HG03460 (cell line): ENCODE measurements at regions not wholly inside any gene's neighbourhood (a gene's known extent, or its start where the extent isn't known, plus 50 kb on each side); places are given as distances from the start of the nearest gene placed in this dataset.

Experiments used
- ATAC-seq: cut with Tn5 transposase; IDR thresholded peaks from one replicate; pipeline ENCODE4 v1.9.1; 2021; ENCODE audit not compliant: unreplicated experiment

DNA sequence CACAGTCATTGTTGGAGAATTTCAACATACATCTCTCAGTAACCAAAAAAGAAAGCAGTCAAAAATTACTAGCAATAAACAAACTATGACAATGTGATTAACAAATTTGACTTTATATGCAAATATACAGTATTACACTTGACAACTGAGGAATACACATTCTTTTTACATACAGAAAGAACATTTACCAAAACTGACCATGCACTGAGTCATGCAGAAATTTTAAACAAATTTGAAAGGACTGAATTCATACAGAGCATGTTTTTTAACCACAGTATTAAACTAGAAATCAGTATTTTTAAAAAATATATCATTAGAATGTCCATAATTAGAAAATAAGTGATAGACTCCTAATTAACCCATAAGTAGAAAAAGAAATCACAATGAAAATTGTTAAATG, 420.1 kb downstream of the TBC1D4 start:
- no peak for ATAC-seq

DNA sequence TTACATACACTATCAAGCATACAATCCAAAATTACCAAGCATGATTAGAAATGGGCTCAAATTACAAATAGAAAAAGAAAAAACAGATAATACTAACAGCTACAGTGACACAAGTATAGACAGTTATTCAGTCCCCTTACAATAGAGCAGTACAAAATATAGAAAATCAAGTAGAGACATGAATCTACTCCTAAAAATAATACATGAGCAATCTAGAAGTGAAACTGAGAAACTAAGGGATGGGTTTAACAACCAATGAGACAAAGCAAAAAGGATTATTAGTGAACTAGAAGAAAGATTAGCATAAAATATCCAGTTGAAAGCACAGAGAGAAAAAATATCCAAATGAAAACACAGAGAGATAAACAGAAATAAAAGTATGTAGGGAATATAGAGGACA, 426.7 kb downstream of the TBC1D4 start:
- ATAC-seq = no peak

DNA sequence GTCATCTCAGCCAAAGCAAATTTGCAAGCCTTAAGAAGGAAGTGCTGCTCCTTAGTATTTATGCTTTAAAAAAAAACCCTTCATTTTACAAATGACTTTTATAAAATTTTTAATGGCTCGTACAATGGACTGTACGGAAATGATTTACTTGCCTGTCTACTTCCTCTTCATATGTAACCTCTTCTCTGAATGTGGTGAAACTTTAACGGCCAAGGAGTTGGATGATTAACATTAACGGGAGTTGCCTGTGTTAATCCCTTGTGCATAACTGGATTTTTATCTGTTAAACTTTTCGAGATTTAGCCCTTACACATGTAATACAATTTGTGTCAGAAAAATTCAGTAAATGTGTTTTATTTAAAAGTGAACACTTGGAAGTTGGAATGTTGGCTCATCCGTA, 429.4 kb downstream of the TBC1D4 start:
- no peak for ATAC-seq

GRCh38 chr13:75050419-75051046, 431.4 kb downstream of the TBC1D4 start:
- ATAC-seq = no peak

DNA sequence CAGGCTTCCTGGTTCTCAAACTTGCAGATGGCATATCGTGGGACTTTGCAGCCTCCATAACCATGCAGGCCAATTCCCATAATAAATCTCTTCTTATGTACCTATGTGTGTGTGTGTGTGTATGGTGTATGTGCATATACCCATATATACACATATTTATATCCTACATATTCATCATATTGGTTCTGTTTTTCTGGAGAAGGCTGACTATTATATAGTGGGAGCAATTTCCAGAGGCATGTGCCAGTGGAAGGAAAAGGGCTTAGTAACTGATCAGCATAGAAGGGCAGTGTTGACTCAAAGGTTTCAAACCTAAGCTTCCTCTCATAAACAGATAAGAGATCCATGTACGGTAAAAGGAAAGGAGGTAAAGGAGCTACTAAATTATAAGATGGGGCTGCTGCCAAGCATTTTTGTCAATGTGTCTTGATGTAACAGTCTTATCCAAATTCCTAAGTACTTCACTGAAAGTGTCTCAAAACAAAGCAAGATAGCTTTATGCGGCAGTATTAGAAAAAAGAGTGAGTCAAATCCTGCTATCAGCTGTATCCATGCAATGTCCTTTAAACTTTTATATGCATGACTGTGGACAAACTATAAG, 432.1 kb downstream of the TBC1D4 start:
- no peak for ATAC-seq

DNA sequence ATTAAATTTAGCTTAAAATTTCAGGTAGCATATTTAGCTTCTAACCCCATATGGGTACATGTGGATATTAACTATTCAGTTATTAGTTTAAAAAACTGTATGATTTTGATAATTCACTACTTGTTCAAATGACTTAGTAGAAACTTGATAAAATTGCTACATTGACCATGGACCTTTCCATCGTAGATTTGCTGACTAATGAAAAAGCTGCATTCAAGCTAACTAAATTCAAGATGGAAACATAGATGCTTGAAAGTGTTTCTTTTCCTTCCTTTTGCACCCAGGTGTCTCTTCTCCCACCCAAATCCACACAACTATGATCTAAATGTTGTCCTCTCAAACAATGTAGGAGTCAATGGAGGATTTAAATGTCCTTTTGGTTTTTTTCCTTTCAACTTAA, 439.2 kb downstream of the TBC1D4 start:
- ATAC-seq = no peak

GRCh38 chr13:75038393-75039113, 443.4 kb downstream of the TBC1D4 start:
- no peak for ATAC-seq

- no peak for ATAC-seq
Measured at GRCh38 chr13:75025956-75026355, 456.0 kb downstream of the TBC1D4 start.

DNA sequence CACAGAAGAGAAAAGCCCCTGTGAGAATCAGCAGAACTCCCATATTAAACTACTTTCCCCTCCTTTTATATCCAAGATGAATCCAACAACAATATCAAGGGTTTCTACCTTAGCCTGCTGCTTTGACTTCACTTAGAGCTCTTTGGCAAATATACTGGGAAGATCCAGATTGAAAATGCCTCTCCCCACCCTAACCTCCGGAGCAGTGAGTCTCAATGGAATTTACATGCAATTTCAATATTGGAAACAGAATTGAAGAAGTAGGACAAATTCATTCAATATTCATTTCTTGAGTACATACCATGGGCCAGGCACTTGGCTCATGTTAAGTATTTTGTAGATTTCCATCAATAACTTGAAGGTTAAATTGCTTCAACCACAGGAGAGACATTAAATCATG, 457.4 kb downstream of the TBC1D4 start:
- ATAC-seq = no peak

DNA sequence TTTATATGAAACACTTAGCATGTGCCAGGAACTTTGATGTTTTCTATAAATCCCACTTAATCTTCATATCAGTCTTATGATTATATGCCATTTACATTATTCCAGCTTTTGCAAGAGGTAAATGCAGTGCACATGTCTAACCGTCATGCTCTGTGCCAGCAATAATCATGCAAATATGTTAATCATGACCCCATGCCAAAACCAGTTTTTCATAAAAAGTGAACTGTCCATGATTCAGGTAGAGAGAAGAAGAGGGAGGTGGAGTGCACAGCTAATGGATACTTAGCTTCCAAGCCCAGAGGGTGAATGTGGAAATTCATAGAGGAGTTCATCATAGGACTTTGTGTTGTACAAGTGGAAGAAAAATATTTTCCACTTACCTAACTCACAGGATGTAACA, 458.4 kb downstream of the TBC1D4 start:
- ATAC-seq = no peak

DNA sequence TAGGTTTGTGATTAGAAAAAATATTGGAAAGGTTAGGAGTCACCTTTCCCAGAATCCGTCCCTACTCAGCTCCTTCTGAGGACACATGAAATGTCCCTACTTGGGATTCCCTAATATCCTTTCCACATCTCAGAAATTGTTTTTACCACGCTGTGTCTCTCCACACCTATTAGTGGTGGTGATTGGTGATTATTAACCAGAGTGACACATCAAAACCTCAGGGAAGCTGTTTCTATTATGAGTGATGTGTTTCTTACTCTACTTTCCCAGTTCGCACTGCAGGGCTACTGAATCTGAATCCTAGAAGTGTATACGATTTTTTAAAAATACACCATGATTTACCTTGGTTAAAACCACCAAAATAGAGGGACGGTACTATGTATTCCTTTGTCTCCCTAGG, 460.8 kb downstream of the TBC1D4 start:
- no peak for ATAC-seq

- ATAC-seq = no peak
Measured at GRCh38 chr13:75016225-75016624, 465.7 kb downstream of the TBC1D4 start.

DNA sequence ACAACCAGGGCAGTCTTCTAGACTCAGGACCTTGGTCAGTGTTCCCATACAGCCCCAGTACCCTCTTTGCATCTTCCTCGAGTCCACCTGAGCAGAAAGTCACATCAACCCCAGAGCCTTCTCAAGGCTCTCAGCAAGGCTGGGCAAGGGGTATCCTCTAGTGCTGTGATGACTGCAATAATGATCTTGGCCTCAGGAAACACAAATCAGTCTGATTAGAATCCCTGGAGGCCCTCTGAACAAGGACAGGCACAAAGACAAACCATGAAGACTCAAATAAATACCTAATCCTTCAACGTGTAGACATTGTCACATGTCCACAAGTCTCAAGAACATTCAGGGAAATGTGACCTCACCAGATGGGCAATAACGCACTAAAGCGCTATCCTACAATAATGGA, 468.2 kb downstream of the TBC1D4 start:
- no peak for ATAC-seq

DNA sequence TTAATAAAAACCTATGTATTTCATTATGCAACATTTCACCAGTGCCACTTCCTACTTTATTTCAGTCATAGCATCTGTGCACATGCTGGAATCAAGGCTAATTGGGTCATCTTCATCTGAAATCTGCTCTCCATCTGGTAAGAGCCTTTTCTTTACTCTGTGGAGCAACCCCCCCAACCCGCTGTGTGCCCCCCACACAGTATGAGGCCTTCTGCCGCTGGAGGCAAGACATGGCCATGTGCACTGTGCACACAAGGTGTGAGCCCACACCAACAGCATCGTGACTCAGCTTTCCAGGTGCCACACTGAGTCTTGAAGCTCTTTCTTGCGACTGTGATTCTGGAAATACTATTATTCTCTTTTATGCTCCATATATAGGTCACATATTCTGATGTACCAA, 471.0 kb downstream of the TBC1D4 start:
- no peak for ATAC-seq

GRCh38 chr13:75008926-75009325, 473.0 kb downstream of the TBC1D4 start:
- no peak for ATAC-seq

- ATAC-seq = no peak
Measured at GRCh38 chr13:74990992-74991391, 491.0 kb downstream of the TBC1D4 start.

- ATAC-seq = no peak
Measured at GRCh38 chr13:74987124-74987690, 494.8 kb downstream of the TBC1D4 start.

DNA sequence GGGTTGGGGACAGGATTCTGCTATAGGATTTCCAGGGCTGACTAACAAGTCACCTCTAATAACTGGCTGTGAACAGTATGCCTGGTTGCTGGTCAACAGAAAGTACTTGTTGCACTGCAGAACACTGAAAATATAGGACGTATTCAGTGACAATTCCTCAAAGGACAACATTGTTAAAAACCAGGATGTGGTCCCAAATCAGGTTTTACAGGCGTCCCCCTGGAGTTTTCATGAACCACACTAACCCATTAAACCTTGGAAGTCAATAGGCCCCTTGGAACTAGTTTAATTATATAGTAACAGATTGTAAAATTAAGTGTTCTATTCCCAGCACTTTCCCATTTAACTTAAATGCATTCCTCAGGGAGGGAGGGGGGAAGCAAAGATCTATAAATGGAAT, 495.4 kb downstream of the TBC1D4 start:
- no peak for ATAC-seq

DNA sequence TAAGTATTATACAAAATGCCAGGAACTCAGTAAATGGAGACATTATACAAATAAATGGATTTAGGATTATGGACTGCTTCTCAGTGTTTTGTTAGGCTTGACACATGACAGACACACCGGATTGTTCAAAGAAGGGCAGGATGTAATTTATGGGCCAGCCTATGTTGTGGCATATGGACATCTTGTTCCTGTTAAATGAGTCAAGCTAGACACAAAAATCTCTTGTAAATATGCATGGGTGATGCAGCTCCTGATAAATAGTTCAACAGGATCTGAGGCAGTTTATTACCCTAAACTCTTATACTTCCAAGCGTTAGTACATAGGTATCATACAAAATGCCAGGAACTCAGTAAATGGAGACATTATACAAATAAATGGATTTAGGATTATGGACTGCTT, 502.3 kb downstream of the TBC1D4 start:
- ATAC-seq = no peak

- no peak for ATAC-seq
Measured at GRCh38 chr13:74978591-74978990, 503.4 kb downstream of the TBC1D4 start.

GRCh38 chr13:74977498-74977897, 504.5 kb downstream of the TBC1D4 start:
- no peak for ATAC-seq

DNA sequence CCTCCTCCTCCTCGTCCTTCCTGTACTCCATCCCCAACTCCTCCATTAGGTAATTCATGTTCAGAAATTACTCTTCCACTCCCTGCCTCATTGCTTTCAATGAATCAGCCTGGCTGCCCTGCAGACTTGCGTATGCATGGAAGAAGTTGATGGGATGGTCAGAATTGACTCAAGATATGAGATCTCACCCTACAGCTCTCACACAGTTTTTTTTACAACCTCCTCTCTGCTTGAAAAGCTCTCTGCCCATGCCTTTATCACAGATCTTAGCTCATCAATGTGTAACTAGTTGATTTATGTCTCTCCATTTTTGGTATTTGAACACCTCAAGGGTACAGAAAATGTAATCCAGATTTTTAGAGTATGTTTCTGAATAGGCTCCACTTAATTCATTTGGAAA, 506.9 kb downstream of the TBC1D4 start:
- ATAC-seq = no peak
